ENCODE measurements at regions not wholly inside any gene's neighbourhood (a gene's known extent, or its start where the extent isn't known, plus 50 kb on each side); places are given as distances from the start of the nearest gene placed in this dataset.

GRCh38 chr13:106155411-106155810 lies 380.1 kb downstream of the EFNB2 start (continued):
- no peak for TF ChIP-seq ZNF488 (tag by site-specific recombination; IDR thresholded peaks at IDR 0.05)
- no peak for TF ChIP-seq ZNF785 (tag by site-specific recombination; IDR thresholded peaks at IDR 0.05)
- TF ChIP-seq ZBTB8A (tag by site-specific recombination; IDR thresholded peaks at IDR 0.05): no peak
- no peak for TF ChIP-seq ZNF335 (tag by site-specific recombination; conservative IDR thresholded peaks at IDR 0.05)
- no peak for TF ChIP-seq GLI2 (tag by site-specific recombination; IDR thresholded peaks at IDR 0.05; ENCODE audit: borderline replicate concordance, low read depth)
- TF ChIP-seq ZBTB10 (tag by site-specific recombination; IDR thresholded peaks at IDR 0.05): no peak

GRCh38 chr13:106153876-106154275 lies 381.6 kb downstream of the EFNB2 start:
- no peak overlapping the region for H3K4me3 ChIP-seq (ENCODE audit: low read depth, low read length)
- no peak overlapping the region for H3K27ac ChIP-seq (ENCODE audit: extremely low read depth, low read depth, low read length)
- no peaks in the 10 kb centered on the region for H3K9me3 ChIP-seq (ENCODE audit: control insufficient read depth, insufficient read depth, low read depth, low read length)
- ChIA-PET CTCF (no interaction called here), POLR2A (no interaction called here)
- TF ChIP-seq ZNF394 (tag by site-specific recombination; IDR thresholded peaks at IDR 0.05; ENCODE audit: borderline replicate concordance) (no peak), ZNF214 (tag by site-specific recombination; IDR thresholded peaks at IDR 0.05; ENCODE audit: borderline replicate concordance) (no peak), ZNF580 (tag by site-specific recombination; IDR thresholded peaks at IDR 0.05) (no peak), ZNF2 (tag by site-specific recombination; IDR thresholded peaks at IDR 0.05) (no peak), ZNF302 (tag by site-specific recombination; IDR thresholded peaks at IDR 0.05; ENCODE audit: low read depth) (no peak), SP2 (tag by site-specific recombination; IDR thresholded peaks at IDR 0.05) (no peak), KLF1 (tag by site-specific recombination; IDR thresholded peaks at IDR 0.05) (no peak), ZNF837 (tag by site-specific recombination; IDR thresholded peaks at IDR 0.05) (no peak), ZNF529 (tag by site-specific recombination; IDR thresholded peaks at IDR 0.05; ENCODE audit: insufficient replicate concordance) (no peak), HIC1 (tag by site-specific recombination; IDR thresholded peaks at IDR 0.05) (no peak), ZNF223 (tag by site-specific recombination; IDR thresholded peaks at IDR 0.05) (no peak), ZNF473 (tag by site-specific recombination; IDR thresholded peaks at IDR 0.05) (no peak), MEIS1 (CRISPR knock-in tag; IDR thresholded peaks at IDR 0.05; ENCODE audit: borderline replicate concordance) (no peak), ZNF19 (tag by site-specific recombination; IDR thresholded peaks at IDR 0.05; ENCODE audit: low read depth) (no peak), BCL11A (tag by site-specific recombination; IDR thresholded peaks at IDR 0.05; ENCODE audit: low read depth) (no peak), ZNF239 (tag by site-specific recombination; IDR thresholded peaks at IDR 0.05) (no peak)
- TF ChIP-seq, protein P1, sequence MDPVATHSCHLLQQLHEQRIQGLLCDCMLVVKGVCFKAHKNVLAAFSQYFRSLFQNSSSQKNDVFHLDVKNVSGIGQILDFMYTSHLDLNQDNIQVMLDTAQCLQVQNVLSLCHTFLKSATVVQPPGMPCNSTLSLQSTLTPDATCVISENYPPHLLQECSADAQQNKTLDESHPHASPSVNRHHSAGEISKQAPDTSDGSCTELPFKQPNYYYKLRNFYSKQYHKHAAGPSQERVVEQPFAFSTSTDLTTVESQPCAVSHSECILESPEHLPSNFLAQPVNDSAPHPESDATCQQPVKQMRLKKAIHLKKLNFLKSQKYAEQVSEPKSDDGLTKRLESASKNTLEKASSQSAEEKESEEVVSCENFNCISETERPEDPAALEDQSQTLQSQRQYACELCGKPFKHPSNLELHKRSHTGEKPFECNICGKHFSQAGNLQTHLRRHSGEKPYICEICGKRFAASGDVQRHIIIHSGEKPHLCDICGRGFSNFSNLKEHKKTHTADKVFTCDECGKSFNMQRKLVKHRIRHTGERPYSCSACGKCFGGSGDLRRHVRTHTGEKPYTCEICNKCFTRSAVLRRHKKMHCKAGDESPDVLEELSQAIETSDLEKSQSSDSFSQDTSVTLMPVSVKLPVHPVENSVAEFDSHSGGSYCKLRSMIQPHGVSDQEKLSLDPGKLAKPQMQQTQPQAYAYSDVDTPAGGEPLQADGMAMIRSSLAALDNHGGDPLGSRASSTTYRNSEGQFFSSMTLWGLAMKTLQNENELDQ (tag by site-specific recombination; IDR thresholded peaks at IDR 0.05; ENCODE audit: low read depth): no peak
- H3K36me3 ChIP-seq (ENCODE audit: control insufficient read depth in 2 of 2, insufficient read depth in 1 of 2, low read length in 2 of 2): no peaks in the 10 kb centered on the region
- no peaks in the 10 kb centered on the region for H3K4me1 ChIP-seq (ENCODE audit: control insufficient read depth, insufficient read depth, low read length)
